ENCODE measurements at regions not wholly inside any gene's neighbourhood (a gene's known extent, or its start where the extent isn't known, plus 50 kb on each side); places are given as distances from the start of the nearest gene placed in this dataset.

- no peak for TF ChIP-seq CTCF (conservative IDR thresholded peaks at IDR 0.05 in 1 of 2, IDR thresholded peaks at IDR 0.05 in 1 of 2; ENCODE audit: extremely low read depth in 1 of 2, insufficient read depth in 1 of 2, low read depth in 1 of 2, low read length in 2 of 2)
- TF ChIP-seq EZH2 (IDR thresholded peaks at IDR 0.05; ENCODE audit: borderline replicate concordance, low read length), result no peak
Measured at GRCh38 chr6:4346659-4347333, 211.4 kb upstream of the ECI2 start.
